Stimulated activated CD8-positive, alpha-beta memory T cell treated with anti-CD3 and anti-CD28 coated beads, Interleukin-15, amount 100 ng/mL, for 48 hours (primary cell): ENCODE measurements at regions not wholly inside any gene's neighbourhood (a gene's known extent, or its start where the extent isn't known, plus 50 kb on each side); places are given as distances from the start of the nearest gene placed in this dataset.

Source experiments
- DNase-seq, 2 donors: peaks; one replicate each; pipeline ENCODE4 v3.0.0-alpha.2; 2020; ENCODE audit warnings: low read depth in 2 of 2

DNA sequence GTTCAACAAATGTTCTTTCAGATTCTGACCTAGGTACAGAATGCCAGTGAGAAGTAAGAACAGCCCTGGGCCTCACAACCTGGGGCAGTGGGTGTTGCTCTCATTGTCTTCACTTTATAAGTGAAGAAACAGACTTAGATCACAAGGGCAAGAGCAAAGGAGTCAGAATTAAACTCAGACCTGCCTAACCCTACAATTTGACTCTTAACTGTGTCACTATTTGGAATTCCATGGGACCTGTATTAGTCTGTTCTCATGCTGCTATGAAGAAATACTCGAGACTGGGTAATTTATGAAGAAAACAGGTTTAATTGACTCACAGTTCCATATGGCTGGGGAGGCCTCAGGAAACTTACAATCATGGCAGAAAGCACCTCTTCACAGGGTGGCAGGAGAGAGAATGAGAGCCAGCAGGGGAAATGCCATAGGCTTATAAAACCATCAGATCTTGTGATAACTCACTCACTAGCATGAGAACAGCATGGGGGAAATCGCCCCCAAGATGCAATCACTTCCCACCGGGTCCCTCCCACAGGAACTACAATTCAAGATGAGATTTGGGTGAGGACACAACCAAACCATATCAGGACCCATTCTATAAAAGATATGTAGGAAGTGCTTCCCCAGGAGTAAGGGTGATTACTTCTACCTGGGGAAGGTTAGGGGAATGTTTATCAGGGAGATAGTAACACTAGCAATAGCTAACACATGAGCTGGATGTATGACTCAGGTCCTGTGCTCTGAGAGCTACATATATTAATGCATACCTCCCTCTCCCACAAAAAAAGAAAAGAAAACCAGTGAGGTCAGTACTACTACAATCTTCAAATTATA, 270.1 kb downstream of the SOX9 start:
- DNase-seq: no peak

GRCh38 chr17:72392056-72393010, 271.5 kb downstream of the SOX9 start:
- no peak for DNase-seq

DNA sequence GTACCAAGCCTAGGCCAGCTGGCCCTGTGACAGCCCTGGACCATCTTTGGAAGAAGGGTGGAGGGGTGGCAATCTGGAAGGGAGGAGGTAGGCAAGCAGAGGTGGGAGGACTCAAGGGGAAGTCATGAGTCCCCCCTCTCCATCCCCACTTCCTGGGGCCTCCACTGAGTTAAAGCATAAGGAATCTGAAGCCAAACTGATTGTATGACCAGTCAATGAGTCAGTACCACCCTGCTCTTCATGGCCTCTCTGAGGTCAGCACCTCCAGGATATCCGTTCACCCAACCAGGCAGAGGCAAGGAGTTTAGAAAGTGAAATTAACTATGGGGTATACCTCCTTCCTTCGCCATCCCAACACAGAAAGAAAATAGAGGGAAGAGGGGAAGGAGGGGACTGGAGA, 272.7 kb downstream of the SOX9 start:
- DNase-seq: no peak

- no peak for DNase-seq
Measured at GRCh38 chr17:72394531-72394930, 273.7 kb downstream of the SOX9 start.

DNA sequence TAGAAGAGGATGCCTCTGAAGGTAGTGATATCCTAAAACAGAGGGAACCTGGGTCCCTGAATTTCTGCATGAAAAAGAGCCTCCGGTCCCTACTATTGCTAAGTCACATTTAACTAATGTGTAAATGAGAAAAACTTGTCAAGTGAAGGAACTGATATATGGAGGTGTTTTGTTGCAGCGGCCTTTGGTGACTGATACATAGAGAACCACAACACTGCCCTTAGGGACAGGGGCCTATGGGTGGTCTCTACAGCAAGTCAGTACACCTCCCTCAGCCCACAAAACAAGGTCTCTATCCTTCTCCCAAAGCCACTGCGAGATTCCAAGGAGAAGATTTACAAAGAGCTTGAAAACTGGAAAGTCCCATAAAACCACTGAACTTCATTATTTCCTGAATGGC, 275.3 kb downstream of the SOX9 start:
- no peak for DNase-seq

DNA sequence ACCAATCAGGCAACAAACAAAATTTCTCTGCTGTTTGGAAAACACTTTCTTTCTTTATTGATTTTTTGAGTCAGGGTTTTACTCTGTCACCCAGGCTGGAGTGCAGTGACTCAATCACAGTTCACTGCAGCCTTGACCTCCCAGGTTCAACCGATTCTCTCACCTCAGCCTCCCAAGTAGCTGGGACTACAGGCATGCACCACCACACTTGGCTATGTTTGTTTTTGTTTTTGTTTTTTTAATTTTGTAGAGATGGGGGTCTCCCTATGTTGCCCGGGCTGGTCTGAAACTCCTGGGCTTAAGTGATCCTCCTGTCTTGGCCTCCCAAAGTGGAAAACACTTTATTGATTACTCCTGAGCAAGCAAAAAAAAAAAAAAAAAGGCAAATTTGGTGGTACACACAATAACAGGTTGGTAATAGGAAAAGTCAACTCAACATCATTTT, 276.4 kb downstream of the SOX9 start:
- no peak for DNase-seq

GRCh38 chr17:72397687-72398086, 276.9 kb downstream of the SOX9 start:
- no peak for DNase-seq

GRCh38 chr17:72399023-72399607, 278.3 kb downstream of the SOX9 start:
- DNase-seq: no peak

GRCh38 chr17:72399608-72400487, 279.0 kb downstream of the SOX9 start:
- no peak for DNase-seq

GRCh38 chr17:72400488-72400827, 279.6 kb downstream of the SOX9 start:
- no peak for DNase-seq

DNA sequence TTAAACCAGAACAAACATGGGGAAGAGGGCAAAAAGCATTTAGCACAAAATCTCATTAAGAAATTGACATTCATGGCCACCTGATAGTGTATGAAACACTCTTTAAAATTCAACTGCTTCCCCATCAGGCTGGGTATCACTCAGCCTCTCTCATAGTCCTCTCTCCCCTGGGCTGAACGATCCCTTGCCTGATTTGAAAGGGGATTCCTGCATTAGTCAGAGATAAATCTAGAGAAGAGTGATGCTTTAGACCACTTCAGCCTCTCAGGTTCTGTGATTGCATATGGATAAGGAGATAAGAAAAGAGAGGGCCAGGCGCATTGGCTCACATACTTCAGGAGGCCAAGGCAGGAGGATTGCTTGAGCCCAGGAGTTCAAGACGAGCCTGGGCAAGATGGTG, 280.0 kb downstream of the SOX9 start:
- DNase-seq: no peak

- DNase-seq: no peak
Measured at GRCh38 chr17:72401883-72402726, 281.3 kb downstream of the SOX9 start.

GRCh38 chr17:72402727-72403210, 281.9 kb downstream of the SOX9 start:
- DNase-seq: no peak

DNA sequence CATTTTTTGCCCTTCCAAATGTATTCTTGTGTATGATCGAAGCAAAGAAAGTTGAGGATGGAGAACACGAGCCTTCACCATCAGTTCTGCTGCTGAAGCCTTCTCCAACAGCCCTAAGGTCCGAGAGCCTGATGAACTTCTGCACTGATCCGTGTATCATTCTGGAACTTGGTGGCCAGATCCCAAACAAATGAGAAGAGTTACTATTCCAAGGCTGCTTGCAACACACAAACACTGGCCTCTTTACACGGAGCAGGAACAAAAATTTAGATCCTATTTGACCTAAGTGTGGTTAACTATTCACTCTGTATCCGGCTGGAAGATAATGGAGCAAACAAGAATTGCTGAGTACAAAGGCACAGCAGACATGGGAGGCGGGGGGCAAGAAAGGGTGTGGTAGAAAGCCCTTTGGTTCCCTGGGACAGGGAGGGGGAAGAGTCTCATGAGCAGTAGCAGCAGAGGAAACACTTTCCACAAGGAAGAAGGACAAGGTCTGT, 282.9 kb downstream of the SOX9 start:
- DNase-seq: no peak

GRCh38 chr17:72404872-72405271, 284.1 kb downstream of the SOX9 start:
- DNase-seq: no peak

- no peak for DNase-seq
Measured at GRCh38 chr17:72405662-72406230, 284.9 kb downstream of the SOX9 start.

DNA sequence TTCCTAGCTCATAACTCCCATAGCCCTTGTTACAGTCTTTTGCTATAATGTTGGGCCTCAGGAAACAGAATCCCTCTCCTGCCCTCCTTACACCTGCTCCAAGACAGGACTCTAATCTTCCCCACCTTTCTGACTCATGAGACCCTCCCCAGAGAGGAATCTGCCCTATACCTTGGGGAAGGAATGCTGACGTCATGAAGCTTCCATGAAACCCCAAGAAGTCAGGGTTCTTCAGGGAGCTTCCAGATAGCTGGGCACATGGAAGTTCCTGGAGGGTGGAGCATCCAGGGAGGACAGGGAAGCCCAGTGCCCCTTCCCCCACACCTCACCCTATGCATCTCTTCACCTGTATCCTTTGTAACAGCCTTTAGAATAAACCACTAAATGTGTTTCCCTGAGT, 285.7 kb downstream of the SOX9 start:
- DNase-seq: no peak

DNA sequence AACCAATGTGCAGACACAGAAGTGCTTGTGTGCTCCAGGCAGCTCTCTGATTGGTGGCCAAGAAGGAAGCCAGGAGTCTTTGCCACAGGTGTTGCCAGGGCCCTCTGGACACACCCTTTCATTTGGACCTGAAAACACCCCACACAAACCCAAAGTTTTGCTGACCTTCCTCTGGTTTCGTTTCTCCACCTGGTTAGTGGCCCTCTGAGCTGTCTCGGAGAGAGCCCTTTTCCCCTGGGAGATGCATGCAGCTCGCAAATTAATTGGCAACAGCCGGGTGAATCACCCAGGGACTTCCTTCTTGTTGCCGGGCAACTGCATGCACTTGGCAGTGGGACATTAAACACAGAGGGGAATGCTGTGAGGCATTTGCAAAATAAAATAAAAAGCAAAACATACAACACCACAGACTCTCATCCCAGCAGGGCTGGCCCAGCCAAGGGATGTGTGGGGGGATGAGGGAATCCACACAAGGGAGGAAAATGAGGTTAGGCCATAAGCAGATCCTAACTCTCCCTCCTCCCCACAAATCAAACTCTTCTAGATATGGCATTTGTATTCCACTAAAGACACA, 286.6 kb downstream of the SOX9 start:
- no peak for DNase-seq

GRCh38 chr17:72407931-72408330, 287.1 kb downstream of the SOX9 start:
- no peak for DNase-seq
